ENCODE measurements at regions not wholly inside any gene's neighbourhood (a gene's known extent, or its start where the extent isn't known, plus 50 kb on each side); places are given as distances from the start of the nearest gene placed in this dataset.
A peak's percentile ranks its signal among the peaks of the same experiment; 100 is the strongest.

DNA sequence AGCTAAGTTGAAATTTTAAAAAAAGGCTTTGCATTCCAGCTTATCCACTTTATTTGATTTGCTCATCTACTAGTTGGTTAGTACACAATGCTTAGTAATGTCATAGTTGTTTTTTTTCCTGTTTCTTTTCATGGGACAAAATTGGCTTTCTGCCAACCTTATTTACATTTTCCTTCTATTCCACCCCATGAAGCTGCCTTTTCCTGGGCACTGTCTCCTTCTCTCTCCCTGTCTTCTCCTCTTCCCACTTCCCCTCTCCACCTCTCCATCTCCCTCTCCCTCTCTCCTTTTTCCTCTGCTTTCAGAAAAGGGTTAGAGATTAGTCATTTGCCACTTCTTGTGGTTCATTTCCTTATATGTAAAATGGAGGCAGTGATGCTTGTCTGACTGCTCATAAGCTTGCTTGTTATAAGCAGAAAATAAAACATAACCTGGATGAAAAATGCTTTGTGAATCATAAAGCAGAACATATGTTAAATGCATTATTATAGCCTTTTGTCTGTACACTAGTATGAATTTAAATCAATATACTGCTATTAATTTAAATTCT is 181.9 kb downstream of the CEP135 start:
- H3K9me3 Mint-ChIP-seq: no peaks in the 10 kb centered on the region
- DNase-seq: no peak
- H3K27me3 Mint-ChIP-seq: peaks cover 6% of the 10 kb centered on the region
- no peak overlapping the region for H3K4me3 Mint-ChIP-seq
- CTCF ChIA-PET: interaction anchor here (0.6 to 1.2 kb wide), 4 partner anchors 150 to 182 kb away, joined by 3 to 5 read pairs (median 3); no protein-coding TSS in a partner anchor
- H3K4me1 Mint-ChIP-seq: no peaks in the 10 kb centered on the region
- no peaks in the 10 kb centered on the region for H3K36me3 Mint-ChIP-seq
- H3K27ac Mint-ChIP-seq: no peak overlapping the region

DNA sequence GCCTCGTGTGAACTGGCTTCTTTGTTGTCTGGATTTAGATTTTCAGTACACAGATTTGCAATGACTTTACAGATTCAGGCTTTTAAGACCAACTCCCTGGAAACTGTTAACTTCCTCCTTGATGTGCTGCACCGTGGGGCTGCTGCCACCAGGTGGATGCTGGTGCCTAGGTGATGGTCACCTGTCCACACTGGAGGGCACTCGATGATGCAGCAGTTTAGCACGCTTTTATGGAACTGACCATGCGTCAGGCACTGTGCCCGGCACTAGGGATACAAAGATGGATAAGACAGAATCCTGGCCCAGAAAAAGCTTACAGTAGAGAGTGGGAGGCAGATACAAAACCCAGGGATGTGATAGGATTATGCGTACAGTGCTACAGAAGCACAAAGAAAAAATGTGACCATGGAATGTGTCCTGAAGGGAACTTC is 180.7 kb downstream of the CEP135 start:
- Mint-ChIP-seq H3K9me3 (no peaks in the 10 kb centered on the region), H3K27ac (no peak overlapping the region), H3K4me3 (no peak overlapping the region), H3K4me1 (no peaks in the 10 kb centered on the region), H3K36me3 (no peaks in the 10 kb centered on the region), H3K27me3 (peaks cover 4% of the 10 kb centered on the region)
- CTCF ChIA-PET: interaction anchor here (1.0 kb wide), 1 partner anchor 11 kb away, joined by 3 read pairs; no protein-coding TSS in a partner anchor
- DNase-seq: peak; percentile 43

DNA sequence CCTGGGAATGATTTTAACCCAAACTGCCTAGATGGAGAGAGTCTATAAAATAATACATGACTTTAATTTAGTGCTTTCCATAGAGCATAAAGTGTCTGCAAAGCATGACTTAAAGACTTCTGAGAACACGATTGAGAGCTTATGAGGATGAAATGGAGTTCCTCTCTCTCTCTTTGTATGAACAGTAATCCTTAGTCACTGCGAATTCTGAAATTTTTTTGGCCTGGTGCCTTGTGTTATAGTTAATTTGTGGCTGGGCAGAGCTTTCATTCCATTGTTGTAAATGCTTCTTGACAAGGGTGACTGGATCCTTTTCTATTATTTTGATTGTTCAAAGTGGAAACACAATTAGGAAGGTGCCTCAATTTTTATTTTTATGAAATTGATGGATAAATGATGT is 179.5 kb downstream of the CEP135 start:
- DNase-seq: no peak
- CTCF ChIA-PET: no interaction called here

DNA sequence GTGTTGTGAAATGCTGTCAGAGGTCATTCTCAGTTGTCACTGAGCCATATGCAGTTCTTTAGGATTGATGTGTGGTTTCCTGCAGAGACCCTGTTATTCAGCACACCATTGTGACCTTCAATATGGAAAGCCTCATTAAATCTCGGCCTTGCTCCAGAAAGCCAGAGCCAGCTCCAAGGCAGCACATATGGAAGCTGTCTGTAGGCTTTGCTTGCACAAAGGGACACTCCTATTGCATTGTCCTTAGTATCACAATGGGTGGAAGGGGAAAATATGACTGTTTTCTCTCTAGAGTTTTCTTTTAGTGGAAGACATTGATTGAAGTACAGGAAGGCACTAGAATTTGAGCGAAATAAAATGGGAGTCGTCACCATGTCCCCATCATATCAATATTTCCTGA is 179.0 kb downstream of the CEP135 start:
- Mint-ChIP-seq H3K4me3 (no peak overlapping the region), H3K4me1 (no peaks in the 10 kb centered on the region), H3K27ac (no peak overlapping the region), H3K27me3 (no peaks in the 10 kb centered on the region), H3K36me3 (no peaks in the 10 kb centered on the region), H3K9me3 (no peaks in the 10 kb centered on the region)
- DNase-seq: no peak
- CTCF ChIA-PET: no interaction called here

More for the DNA sequence above, 179.5 kb downstream of the CEP135 start:
- Mint-ChIP-seq H3K36me3 (no peaks in the 10 kb centered on the region), H3K4me3 (no peak overlapping the region), H3K4me1 (no peaks in the 10 kb centered on the region), H3K27me3 (no peaks in the 10 kb centered on the region), H3K9me3 (no peaks in the 10 kb centered on the region), H3K27ac (no peak overlapping the region)

DNA sequence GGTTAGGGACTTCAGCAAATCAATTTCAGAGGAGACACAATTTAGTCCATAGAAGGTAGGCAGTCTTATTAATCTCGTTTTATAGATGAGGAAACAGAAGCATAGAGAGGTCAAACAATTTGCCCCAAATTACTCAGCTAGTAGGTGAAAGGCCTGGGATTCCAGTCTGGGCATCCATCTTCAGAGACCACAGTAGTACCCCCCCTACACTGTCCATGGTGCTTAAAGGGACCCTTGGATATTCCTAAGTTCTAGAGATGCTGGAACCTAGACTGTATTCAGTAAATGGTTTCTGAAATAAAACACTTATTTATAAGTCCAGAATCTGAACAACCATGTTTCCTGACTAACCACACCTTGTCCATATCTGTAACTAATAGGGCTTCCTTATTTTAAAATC is 174.8 kb downstream of the CEP135 start:
- CTCF ChIA-PET: no interaction called here
- Mint-ChIP-seq H3K27me3 (no peaks in the 10 kb centered on the region), H3K9me3 (no peaks in the 10 kb centered on the region), H3K27ac (no peak overlapping the region), H3K4me1 (no peaks in the 10 kb centered on the region), H3K4me3 (no peak overlapping the region), H3K36me3 (no peaks in the 10 kb centered on the region)
- DNase-seq: no peak

DNA sequence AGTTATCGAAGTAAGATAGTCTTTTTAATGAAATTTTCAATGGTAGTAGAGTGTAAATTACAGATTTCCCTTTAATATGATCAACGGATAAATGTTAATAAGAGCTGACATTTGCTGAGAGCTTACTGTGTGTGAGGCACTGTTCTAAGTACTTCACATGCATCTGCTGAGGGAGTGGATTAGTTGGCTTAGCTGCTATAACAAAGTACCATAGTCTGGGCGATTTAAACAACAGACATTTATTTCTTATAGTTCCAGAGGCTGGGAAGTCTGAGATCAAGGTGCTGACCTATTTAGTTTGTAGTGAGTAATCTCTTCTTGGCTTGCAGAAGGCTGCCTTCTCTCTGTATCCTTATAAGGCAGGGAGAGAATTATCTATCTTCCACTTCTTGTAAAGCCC is 174.3 kb downstream of the CEP135 start:
- CTCF ChIA-PET: interaction anchor here (1.5 kb wide), 1 partner anchor 10 kb away, joined by 3 read pairs; no protein-coding TSS in a partner anchor
- Mint-ChIP-seq H3K4me3 (no peak overlapping the region), H3K27me3 (no peaks in the 10 kb centered on the region), H3K9me3 (no peaks in the 10 kb centered on the region), H3K4me1 (no peaks in the 10 kb centered on the region), H3K36me3 (no peaks in the 10 kb centered on the region), H3K27ac (no peak overlapping the region)
- no peak for DNase-seq

DNA sequence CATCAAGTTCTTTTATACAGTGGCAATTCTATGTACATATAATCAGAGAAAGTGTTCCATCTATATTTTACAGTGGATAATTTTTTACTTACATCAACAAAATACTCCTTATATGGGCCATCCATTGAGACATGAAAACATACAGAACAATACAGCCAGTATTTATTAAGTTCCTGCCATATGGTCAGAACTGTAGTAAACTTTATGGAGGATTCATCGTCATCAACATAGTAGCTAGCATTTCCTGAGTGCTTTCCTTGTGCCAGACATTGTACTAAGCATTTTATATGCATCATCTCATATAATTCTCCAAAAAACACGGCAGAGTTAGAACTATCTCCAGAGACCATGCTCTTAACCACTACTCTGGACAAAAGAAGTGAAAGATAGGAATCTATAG is 170.1 kb downstream of the CEP135 start:
- no peak for DNase-seq
- H3K4me3 Mint-ChIP-seq: no peak overlapping the region

DNA sequence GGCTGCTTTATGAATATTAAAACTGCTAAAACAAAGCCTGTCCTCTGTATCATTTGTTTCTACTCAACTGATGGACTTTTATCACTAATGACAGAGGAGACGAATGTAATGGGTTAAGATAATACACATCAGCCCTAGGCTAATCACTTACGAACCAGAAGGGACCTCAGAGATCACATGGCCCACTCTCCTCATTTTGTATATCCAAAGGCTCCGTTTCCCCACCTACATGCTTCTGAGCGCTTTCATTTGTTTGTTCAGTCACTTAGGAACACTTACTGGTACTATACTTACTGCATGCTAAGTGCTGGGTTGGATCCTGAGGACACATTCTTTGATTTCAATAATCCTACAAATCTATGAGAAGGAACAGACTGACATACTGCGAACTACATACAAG is 169.3 kb downstream of the CEP135 start:
- Mint-ChIP-seq H3K36me3 (no peaks in the 10 kb centered on the region), H3K4me3 (no peak overlapping the region), H3K9me3 (no peaks in the 10 kb centered on the region), H3K27ac (no peak overlapping the region), H3K27me3 (no peaks in the 10 kb centered on the region), H3K4me1 (no peaks in the 10 kb centered on the region)
- CTCF ChIA-PET: no interaction called here
- DNase-seq: no peak

More for the DNA sequence above, 170.1 kb downstream of the CEP135 start:
- Mint-ChIP-seq H3K9me3 (no peaks in the 10 kb centered on the region), H3K4me1 (no peaks in the 10 kb centered on the region), H3K36me3 (no peaks in the 10 kb centered on the region), H3K27me3 (no peaks in the 10 kb centered on the region), H3K27ac (no peak overlapping the region)
- CTCF ChIA-PET: no interaction called here

DNA sequence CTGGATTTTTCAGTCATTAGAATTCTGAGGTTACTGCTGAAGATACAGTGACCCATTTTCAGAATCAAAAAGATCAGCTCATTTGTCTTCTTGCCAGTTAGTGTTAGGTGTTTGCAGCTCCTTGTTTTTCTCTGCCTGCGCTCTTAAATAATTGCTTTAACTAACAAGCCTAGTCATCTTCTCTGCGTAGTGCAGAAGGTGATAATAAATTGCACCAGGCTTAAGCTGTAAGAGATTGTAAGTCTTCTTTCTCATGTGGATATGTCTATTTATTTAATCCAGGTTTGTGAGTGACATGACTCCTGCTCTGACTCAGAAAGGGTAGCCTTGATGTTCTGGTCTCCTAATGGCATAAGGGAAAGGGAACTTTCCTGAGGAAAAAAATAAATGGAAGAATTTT is 167.2 kb downstream of the CEP135 start:
- no peaks in the 10 kb centered on the region for H3K36me3 Mint-ChIP-seq
- H3K27me3 Mint-ChIP-seq: no peaks in the 10 kb centered on the region
- no peak overlapping the region for H3K27ac Mint-ChIP-seq
- CTCF ChIA-PET: no interaction called here
- H3K4me3 Mint-ChIP-seq: no peak overlapping the region
- no peaks in the 10 kb centered on the region for H3K9me3 Mint-ChIP-seq
- no peaks in the 10 kb centered on the region for H3K4me1 Mint-ChIP-seq
- DNase-seq: no peak

DNA sequence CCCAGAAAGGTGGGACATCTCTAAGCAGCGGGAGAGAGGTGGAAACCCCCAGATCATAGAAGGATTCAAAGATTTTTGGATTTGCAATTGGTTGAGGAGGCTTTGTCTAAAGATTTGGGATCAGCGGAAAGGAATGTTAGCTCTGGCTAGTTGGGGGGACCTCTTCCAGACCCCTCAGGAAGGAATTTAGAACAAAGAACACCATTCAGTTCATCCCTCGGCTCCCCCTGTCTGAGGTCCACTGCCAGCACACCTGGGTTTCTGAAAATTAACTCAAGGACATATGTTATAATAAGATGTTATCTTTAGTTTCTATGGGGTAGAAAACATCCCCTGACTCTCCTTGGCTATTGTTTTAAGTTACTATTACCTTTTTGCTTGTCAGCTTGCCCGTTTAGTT is 163.6 kb downstream of the CEP135 start:
- no peaks in the 10 kb centered on the region for H3K9me3 Mint-ChIP-seq
- no peak overlapping the region for H3K4me3 Mint-ChIP-seq
- H3K36me3 Mint-ChIP-seq: no peaks in the 10 kb centered on the region
- no peak overlapping the region for H3K27ac Mint-ChIP-seq
- H3K4me1 Mint-ChIP-seq: no peaks in the 10 kb centered on the region
- DNase-seq: no peak
- H3K27me3 Mint-ChIP-seq: peaks cover 2% of the 10 kb centered on the region
- CTCF ChIA-PET: no interaction called here

DNA sequence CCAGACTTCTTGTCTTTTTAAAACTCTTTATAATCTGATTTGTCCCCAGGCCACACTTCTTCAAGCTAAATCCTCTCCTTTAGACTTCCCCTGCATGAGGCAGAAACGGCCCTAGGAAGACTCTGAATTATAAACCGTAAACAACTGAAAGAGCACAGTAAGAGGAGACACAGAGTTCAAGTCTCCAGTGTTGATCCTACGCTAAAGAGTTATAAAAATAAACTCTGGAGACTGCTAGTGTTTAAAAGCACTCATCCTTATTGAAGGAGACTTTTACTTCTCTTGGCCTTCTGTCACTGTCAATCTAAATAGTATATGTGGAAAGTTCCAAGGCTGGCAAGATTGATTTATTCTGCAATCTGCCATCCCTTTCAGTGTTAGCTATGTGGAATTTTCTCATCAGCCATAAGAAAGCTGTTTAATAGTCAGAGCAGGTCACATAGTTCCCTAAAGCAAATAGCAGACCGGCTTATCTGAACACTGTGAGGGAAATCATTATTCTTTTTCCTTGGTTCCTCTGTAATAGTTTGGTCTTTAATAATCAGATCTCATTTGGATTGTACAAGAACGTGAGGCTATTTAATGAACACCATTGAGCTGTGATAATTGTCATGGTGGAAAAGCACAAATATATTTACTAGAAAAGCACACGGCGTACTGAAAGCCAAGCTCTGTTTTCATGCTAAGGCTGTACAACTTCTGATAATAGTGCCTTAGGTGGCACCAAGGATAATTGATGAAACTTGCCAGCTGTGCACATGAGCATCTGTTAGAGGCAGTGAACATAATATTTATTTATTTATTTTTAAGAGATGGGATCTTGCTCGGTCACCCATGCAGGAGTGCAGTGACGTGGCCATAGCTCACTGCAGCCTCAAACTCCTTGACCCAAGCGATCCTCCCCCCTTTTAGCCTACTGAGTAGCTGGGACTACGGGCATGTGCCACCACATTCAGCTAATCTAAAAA is 157.7 kb downstream of the CEP135 start:
- no peak for DNase-seq
- no peaks in the 10 kb centered on the region for H3K4me1 Mint-ChIP-seq
- no peak overlapping the region for H3K4me3 Mint-ChIP-seq
- H3K9me3 Mint-ChIP-seq: no peaks in the 10 kb centered on the region
- CTCF ChIA-PET: no interaction called here
- H3K27ac Mint-ChIP-seq: no peak overlapping the region
- peaks cover 4% of the 10 kb centered on the region for H3K27me3 Mint-ChIP-seq
- no peaks in the 10 kb centered on the region for H3K36me3 Mint-ChIP-seq

DNA sequence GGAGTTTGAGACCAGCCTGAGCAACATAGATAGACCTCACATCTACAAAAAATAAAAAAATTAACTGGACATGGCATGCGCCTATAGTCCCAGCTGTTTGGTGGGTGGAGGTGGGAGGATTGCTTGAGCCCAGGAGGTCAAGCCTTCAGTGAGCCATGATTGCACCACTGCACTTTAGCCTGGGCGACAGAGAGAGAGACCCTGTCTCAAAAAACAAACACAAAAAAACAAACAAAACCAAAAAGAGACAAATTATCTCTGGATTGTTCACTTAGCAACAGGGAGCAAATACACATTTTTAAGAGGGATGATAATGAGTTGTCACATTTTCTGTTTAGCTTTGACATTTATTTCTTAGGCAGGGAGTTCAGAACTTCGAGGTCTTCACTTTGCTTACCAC is 155.4 kb downstream of the CEP135 start:
- Mint-ChIP-seq H3K27me3 (peaks cover 4% of the 10 kb centered on the region), H3K9me3 (no peaks in the 10 kb centered on the region), H3K27ac (no peak overlapping the region), H3K4me1 (no peaks in the 10 kb centered on the region), H3K4me3 (no peak overlapping the region), H3K36me3 (no peaks in the 10 kb centered on the region)
- DNase-seq: no peak
- CTCF ChIA-PET: interaction anchor here (1.0 kb wide), 1 partner anchor 205 kb away, joined by 3 read pairs; no protein-coding TSS in a partner anchor

DNA sequence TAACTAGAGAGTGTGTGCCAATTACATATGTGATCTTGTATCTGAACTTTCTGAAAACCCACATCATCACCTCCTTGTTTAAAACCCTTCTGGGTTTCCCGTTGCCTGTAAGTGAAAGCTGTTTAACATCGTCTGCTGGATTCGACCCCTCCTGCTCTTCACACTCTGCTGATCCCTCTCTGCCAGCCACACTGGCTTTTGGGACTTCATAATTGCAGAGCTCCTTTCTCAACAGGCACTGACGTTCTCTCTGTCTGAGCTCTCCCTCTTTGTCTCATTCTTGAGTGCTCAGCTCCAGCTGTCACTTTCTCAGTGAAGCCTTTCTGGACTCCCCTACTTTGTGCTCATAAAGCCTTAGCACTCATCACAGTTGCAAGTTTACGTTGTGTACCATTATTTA is 153.9 kb downstream of the CEP135 start:
- H3K4me1 Mint-ChIP-seq: no peaks in the 10 kb centered on the region
- H3K27ac Mint-ChIP-seq: no peak overlapping the region
- H3K4me3 Mint-ChIP-seq: no peak overlapping the region
- peaks cover 4% of the 10 kb centered on the region for H3K27me3 Mint-ChIP-seq
- H3K36me3 Mint-ChIP-seq: no peaks in the 10 kb centered on the region
- CTCF ChIA-PET: no interaction called here
- no peak for DNase-seq
- no peaks in the 10 kb centered on the region for H3K9me3 Mint-ChIP-seq

DNA sequence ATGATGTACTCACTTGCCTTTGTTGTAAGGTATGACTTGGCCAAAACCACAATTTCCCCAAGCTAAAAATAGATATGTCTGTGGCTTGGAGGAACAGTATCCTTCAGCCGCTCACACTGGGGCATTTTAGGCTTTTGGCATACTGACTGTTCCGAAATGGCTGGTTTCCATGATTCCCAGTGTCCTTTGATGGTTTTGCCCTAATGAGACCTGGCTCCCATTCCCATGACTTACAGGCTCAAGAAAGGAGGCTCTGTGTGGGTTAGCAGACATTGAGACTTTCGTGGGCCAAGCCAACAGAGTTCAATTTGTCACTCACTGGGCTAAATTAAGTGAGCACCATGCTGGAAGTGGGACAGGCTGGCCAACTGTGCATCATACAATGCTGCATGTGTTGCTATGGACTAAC is 150.6 kb downstream of the CEP135 start:
- CTCF ChIA-PET: no interaction called here
- Mint-ChIP-seq H3K27me3 (no peaks in the 10 kb centered on the region), H3K9me3 (no peaks in the 10 kb centered on the region), H3K27ac (no peak overlapping the region), H3K36me3 (no peaks in the 10 kb centered on the region), H3K4me1 (no peaks in the 10 kb centered on the region), H3K4me3 (no peak overlapping the region)
- DNase-seq: no peak

DNA sequence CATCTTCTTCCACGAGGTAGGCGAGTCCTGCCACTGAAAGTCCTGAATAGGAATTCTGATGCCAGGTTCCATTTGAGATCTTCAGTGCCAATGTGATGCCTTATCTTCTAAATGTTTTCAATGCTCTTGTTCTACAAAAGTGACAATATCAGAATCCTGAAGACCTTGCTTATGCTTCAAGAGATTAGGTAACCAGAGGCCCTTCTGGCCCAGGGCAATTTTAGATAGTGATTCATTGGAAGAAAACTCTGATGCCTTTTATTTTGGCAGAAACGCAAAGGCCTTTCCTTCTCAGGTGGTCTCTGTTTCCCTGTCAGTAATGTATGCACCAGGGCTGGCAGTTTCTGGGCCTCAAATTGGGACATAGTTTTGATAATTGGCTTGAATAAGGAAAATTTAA is 144.8 kb downstream of the CEP135 start:
- H3K27ac Mint-ChIP-seq: no peak overlapping the region
- H3K36me3 Mint-ChIP-seq: no peaks in the 10 kb centered on the region
- no peak overlapping the region for H3K4me3 Mint-ChIP-seq
- no peaks in the 10 kb centered on the region for H3K9me3 Mint-ChIP-seq
- H3K4me1 Mint-ChIP-seq: no peaks in the 10 kb centered on the region
- H3K27me3 Mint-ChIP-seq: no peaks in the 10 kb centered on the region
- CTCF ChIA-PET: no interaction called here
- DNase-seq: no peak

Measured in activated naive CD4-positive, alpha-beta T cell treated with anti-CD3 and anti-CD28 coated beads, Interleukin-2, amount 10 ng/mL, durations not matched to agents 7 days and 5 days (primary cell).